ENCODE measurements at regions not wholly inside any gene's neighbourhood (a gene's known extent, or its start where the extent isn't known, plus 50 kb on each side); places are given as distances from the start of the nearest gene placed in this dataset.

DNA sequence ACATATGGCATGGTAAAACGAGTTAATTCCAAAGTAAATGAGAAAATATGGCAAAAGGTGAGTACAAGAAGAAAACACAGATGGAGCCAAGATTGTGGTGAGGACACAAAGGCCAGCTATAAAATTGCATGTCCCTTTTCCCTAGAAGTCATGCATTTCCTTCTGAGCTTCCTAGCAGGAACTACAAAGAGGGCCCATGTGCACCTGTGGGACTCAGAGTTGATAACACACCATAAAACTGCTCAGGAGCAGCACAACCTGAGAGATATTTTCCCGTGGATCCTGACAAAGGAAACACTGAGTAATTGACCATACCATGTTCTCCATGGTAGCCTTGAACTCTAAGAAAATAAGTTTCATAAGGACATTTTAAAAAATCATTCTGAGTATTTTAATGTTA is 228.3 kb downstream of the DLEU7 start:
- H3K27ac Mint-ChIP-seq (ENCODE audit: low read depth, unreplicated experiment), result no peak overlapping the region
- no peak for DNase-seq (ENCODE audit: unreplicated experiment)
- H3K27me3 Mint-ChIP-seq (ENCODE audit: insufficient read depth, unreplicated experiment), result no peaks in the 10 kb centered on the region
- H3K4me3 Mint-ChIP-seq (ENCODE audit: unreplicated experiment), result no peak overlapping the region
- H3K9me3 Mint-ChIP-seq (ENCODE audit: unreplicated experiment), result no peaks in the 10 kb centered on the region
- ChIA-PET CTCF (interaction anchor here (0.6 kb wide), 1 partner anchor 29 kb away, joined by 3 read pairs; no protein-coding TSS in a partner anchor), POLR2A (no interaction called here)
- intact Hi-C loops (cut with micrococcal nuclease), result no loop called here
- BruUV-seq (replicated peaks), result no TSS peak
- H3K36me3 Mint-ChIP-seq (ENCODE audit: insufficient read depth, unreplicated experiment), result no peaks in the 10 kb centered on the region
- TF ChIP-seq, protein P1, sequence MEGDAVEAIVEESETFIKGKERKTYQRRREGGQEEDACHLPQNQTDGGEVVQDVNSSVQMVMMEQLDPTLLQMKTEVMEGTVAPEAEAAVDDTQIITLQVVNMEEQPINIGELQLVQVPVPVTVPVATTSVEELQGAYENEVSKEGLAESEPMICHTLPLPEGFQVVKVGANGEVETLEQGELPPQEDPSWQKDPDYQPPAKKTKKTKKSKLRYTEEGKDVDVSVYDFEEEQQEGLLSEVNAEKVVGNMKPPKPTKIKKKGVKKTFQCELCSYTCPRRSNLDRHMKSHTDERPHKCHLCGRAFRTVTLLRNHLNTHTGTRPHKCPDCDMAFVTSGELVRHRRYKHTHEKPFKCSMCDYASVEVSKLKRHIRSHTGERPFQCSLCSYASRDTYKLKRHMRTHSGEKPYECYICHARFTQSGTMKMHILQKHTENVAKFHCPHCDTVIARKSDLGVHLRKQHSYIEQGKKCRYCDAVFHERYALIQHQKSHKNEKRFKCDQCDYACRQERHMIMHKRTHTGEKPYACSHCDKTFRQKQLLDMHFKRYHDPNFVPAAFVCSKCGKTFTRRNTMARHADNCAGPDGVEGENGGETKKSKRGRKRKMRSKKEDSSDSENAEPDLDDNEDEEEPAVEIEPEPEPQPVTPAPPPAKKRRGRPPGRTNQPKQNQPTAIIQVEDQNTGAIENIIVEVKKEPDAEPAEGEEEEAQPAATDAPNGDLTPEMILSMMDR (IDR thresholded peaks at IDR 0.05; ENCODE audit: unreplicated experiment), result no peak
- H3K4me1 Mint-ChIP-seq (ENCODE audit: insufficient read depth, unreplicated experiment), result peaks cover 15% of the 10 kb centered on the region

GRCh38 chr13:50616101-50616500 is 227.4 kb downstream of the DLEU7 start:
- Mint-ChIP-seq H3K4me1 (ENCODE audit: insufficient read depth, unreplicated experiment) (peaks cover 15% of the 10 kb centered on the region), H3K4me3 (ENCODE audit: unreplicated experiment) (no peak overlapping the region), H3K36me3 (ENCODE audit: insufficient read depth, unreplicated experiment) (no peaks in the 10 kb centered on the region), H3K27ac (ENCODE audit: low read depth, unreplicated experiment) (no peak overlapping the region), H3K9me3 (ENCODE audit: unreplicated experiment) (no peaks in the 10 kb centered on the region), H3K27me3 (ENCODE audit: insufficient read depth, unreplicated experiment) (no peaks in the 10 kb centered on the region)
- no TSS peak for BruUV-seq (replicated peaks)
- POLR2A ChIA-PET, result interaction anchor here (0.6 to 1.4 kb wide), 2 partner anchors 26 to 65 kb away, joined by 3 to 5 read pairs; no protein-coding TSS in a partner anchor
- intact Hi-C loops (cut with micrococcal nuclease), result no loop called here
- TF ChIP-seq, protein P1 (IDR thresholded peaks at IDR 0.05; ENCODE audit: unreplicated experiment), result no peak
- no peak for DNase-seq (ENCODE audit: unreplicated experiment)
- CTCF ChIA-PET, result no interaction called here

DNA sequence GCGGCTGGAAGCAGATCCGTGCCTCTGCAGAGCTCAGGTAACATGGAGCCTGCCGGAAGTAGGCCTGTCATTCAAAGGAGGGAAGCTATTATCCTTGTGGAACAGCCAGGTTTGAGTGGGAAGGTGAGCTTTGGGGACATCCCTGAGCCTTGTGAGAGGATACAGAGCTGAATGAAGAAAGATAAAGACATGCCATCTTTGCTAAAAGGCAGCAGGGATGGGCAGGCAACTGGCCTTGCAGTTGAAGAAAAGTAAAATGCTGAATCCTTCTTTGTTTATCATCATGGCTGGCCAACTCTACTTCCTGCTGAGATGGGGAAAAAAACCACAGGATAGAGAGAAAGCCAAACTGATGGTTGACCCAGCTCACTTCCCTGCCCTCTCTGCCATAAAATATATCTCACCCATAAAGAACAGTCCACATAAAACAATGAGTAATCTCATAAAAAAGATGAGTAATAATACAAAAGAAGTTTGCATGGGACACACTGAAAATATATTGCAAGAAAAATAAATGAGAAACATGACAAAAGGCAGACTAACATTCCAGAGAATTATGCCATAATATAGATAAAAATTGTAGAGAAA is 226.3 kb downstream of the DLEU7 start:
- Mint-ChIP-seq H3K27ac (ENCODE audit: low read depth, unreplicated experiment) (peak overlapping the region; percentile 82), H3K4me1 (ENCODE audit: insufficient read depth, unreplicated experiment) (peaks cover 15% of the 10 kb centered on the region), H3K9me3 (ENCODE audit: unreplicated experiment) (no peaks in the 10 kb centered on the region), H3K36me3 (ENCODE audit: insufficient read depth, unreplicated experiment) (no peaks in the 10 kb centered on the region), H3K27me3 (ENCODE audit: insufficient read depth, unreplicated experiment) (no peaks in the 10 kb centered on the region), H3K4me3 (ENCODE audit: unreplicated experiment) (no peak overlapping the region)
- TF ChIP-seq, protein P1 (IDR thresholded peaks at IDR 0.05; ENCODE audit: unreplicated experiment), result no peak
- intact Hi-C loops (cut with micrococcal nuclease), result no loop called here
- CTCF ChIA-PET, result interaction anchor here (0.6 kb wide), 1 partner anchor 826 kb away, joined by 3 read pairs; no protein-coding TSS in a partner anchor
- peak; percentile 78 for DNase-seq (ENCODE audit: unreplicated experiment)
- BruUV-seq (replicated peaks), result no TSS peak
- POLR2A ChIA-PET, result interaction anchor here (1.4 kb wide), 1 partner anchor 27 kb away, joined by 5 read pairs; no protein-coding TSS in a partner anchor

- no peak for DNase-seq (ENCODE audit: unreplicated experiment)
- intact Hi-C loops (cut with micrococcal nuclease), result no loop called here
- H3K27me3 Mint-ChIP-seq (ENCODE audit: insufficient read depth, unreplicated experiment), result no peaks in the 10 kb centered on the region
- H3K4me1 Mint-ChIP-seq (ENCODE audit: insufficient read depth, unreplicated experiment), result peaks cover 15% of the 10 kb centered on the region
- H3K9me3 Mint-ChIP-seq (ENCODE audit: unreplicated experiment), result no peaks in the 10 kb centered on the region
- BruUV-seq (replicated peaks), result no TSS peak
- TF ChIP-seq, protein P1 (IDR thresholded peaks at IDR 0.05; ENCODE audit: unreplicated experiment), result no peak
- H3K27ac Mint-ChIP-seq (ENCODE audit: low read depth, unreplicated experiment), result no peak overlapping the region
- no peaks in the 10 kb centered on the region for H3K36me3 Mint-ChIP-seq (ENCODE audit: insufficient read depth, unreplicated experiment)
- ChIA-PET CTCF (interaction anchor here (0.6 to 1.1 kb wide), 2 partner anchors 12 to 233 kb away, joined by 3 read pairs; no protein-coding TSS in a partner anchor), POLR2A (interaction anchor here (0.7 kb wide), 3 partner anchors 11 to 40 kb away, joined by 3 read pairs; no protein-coding TSS in a partner anchor)
- no peak overlapping the region for H3K4me3 Mint-ChIP-seq (ENCODE audit: unreplicated experiment)
Observed at GRCh38 chr13:50618206-50618605, 225.3 kb downstream of the DLEU7 start.
